Retinal pigment epithelial cell (primary cell): ENCODE measurements at regions not wholly inside any gene's neighbourhood (a gene's known extent, or its start where the extent isn't known, plus 50 kb on each side); places are given as distances from the start of the nearest gene placed in this dataset.

ENCODE experiments used
- DNase-seq: peaks from one replicate; pipeline ENCODE4 v3.0.0-alpha.2; 2010; ENCODE audit warnings: low read depth
- H3K4me3 ChIP-seq: 2 replicates; pipeline ENCODE4 v1.5.1; 2011; ENCODE audit warnings: mild to moderate bottlenecking, low read length, control low read depth, moderate library complexity
- TF ChIP-seq, protein P1 (sequence below): conservative IDR thresholded peaks from 2 replicates; pipeline ENCODE4 v1.5.1; 2011; ENCODE audit warnings: low read depth, low read length, control low read depth, inconsistent platforms

DNA sequence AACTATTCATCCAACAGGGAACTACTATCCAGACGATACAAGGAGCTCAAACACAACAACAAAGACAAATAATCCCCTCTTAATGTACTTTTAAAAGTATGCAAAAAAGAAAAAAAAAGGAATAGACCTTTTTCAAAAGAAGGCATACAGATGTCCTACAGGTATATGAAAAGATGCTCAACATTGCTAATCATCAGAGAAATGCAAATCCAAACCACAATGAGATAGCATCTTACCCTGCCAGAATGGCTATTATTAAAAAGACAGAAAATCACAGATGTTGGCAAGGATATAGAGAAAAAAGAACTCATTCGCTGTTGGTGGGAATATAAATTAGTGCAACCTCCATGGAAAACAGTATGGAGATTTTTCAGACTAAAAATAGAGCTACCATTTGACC lies 67.1 kb upstream of the ENPP6 start:
- TF ChIP-seq, protein P1, sequence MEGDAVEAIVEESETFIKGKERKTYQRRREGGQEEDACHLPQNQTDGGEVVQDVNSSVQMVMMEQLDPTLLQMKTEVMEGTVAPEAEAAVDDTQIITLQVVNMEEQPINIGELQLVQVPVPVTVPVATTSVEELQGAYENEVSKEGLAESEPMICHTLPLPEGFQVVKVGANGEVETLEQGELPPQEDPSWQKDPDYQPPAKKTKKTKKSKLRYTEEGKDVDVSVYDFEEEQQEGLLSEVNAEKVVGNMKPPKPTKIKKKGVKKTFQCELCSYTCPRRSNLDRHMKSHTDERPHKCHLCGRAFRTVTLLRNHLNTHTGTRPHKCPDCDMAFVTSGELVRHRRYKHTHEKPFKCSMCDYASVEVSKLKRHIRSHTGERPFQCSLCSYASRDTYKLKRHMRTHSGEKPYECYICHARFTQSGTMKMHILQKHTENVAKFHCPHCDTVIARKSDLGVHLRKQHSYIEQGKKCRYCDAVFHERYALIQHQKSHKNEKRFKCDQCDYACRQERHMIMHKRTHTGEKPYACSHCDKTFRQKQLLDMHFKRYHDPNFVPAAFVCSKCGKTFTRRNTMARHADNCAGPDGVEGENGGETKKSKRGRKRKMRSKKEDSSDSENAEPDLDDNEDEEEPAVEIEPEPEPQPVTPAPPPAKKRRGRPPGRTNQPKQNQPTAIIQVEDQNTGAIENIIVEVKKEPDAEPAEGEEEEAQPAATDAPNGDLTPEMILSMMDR = no peak
- no peak for DNase-seq
- no peak overlapping the region for H3K4me3 ChIP-seq

DNA sequence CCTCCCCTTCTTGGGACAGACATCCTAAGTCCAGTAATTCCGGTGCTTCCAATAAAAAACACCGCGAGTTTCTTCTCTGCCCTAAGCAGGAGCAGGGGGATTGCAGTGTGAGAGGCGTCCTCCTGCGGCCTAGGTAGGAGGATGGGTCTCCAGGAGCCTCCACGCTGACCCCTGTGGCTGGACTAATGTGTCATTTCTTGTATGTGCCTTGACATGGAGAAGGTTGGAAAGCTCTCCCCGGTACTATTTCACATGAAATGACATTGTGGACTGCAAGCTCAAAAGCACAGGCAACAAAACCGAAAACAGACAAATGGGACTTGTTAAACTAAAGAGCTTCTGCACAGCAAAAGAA lies 66.6 kb upstream of the ENPP6 start:
- TF ChIP-seq, protein P1 = no peak

DNA sequence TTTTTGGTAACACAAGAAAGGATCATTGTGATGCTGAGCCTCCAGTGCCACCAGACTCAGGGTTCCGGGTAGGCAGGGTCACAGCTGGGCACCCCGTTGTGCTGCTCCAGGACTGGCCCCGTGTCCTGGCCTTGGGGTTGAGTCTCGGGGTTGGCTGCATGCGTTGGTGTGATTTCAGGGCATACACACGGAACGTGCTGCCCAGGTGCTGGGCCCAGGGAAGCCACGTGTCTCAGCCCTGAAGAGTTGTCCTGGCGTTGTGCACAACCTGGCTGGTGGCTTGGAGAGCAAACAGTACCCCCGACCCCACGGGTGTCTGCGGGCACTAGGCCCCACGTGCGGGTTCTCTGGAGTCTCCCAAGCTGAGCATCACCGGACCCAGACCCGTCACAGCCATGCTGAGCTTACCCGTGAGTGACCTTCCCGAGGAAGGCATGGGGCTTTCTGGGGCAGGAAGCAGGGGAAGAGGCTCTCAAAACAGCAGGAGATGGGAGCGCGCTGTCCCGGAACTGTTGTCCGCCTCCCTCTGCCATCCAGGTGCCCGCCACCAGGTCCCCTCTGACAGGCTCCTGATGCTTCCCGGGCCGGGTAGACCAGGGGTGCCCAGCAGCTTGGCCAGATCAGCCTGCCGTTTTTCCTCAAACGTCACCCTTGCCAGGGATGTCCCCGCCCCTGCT lies 66.1 kb upstream of the ENPP6 start:
- no peak for DNase-seq

More for the DNA sequence above, 66.6 kb upstream of the ENPP6 start:
- no peak for DNase-seq
- H3K4me3 ChIP-seq = no peak overlapping the region

DNA sequence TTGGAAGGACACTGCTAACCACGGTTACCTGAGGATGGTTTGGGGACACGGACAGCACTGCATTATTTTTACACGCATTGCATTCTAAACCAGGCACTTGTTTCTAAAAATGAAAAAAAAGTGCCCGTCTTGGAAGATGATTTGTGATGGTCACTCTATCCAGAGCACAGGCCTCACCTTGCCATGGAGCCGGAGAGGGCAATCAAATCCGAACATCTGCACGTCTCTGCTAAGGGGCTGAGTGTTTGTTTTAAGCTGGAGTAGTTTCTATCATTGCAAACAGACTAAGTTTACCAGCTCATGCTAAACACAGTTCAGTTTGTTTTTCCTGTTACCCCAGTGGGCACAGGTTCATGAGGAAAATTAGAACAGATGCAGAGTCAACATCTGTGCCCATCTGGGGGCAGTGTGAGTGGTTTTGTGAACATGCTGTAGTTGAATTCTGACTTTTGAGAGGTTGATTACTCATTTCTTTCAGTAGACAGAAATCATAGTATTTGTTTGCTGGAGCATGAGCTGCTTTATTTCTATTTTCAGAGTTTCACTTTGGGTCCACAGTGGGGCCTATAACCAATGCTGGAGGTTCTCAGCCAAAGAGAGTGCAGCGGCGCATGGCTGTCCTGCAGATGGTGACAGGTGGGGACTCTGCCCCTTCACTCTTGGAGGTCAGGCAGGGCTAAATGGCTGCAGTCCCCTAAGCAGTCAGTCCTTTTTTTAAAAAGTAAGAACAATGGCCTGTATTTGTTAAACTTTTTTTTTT lies 65.4 kb upstream of the ENPP6 start:
- no peak for DNase-seq
- TF ChIP-seq, protein P1 = no peak
- H3K4me3 ChIP-seq = no peak overlapping the region

More for the DNA sequence above, 66.1 kb upstream of the ENPP6 start:
- TF ChIP-seq, protein P1 = no peak
- H3K4me3 ChIP-seq = no peak overlapping the region

DNA sequence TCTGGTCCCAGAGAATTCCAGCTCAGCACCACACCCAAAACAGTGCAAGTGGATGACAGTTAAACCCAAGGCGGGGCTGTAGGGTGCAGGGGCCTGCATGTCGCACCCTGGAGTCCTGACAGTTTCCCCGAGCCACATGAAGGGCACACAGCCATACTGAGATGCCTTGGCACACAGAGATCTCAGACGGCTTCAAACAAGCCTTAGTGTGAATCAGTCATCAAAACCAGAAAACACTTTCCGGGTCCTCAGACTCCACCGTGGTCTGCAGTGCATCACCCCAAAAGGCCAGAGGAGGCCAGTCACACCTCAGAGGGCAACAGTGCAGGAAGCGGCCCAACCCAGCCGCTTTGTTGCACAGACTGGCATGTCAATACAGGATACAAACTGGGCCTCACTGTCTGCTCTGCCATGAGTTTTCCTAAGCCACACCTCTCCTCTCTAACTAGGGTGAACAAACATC lies 64.6 kb upstream of the ENPP6 start:
- TF ChIP-seq, protein P1 = no peak
- no peak overlapping the region for H3K4me3 ChIP-seq
- DNase-seq = no peak

DNA sequence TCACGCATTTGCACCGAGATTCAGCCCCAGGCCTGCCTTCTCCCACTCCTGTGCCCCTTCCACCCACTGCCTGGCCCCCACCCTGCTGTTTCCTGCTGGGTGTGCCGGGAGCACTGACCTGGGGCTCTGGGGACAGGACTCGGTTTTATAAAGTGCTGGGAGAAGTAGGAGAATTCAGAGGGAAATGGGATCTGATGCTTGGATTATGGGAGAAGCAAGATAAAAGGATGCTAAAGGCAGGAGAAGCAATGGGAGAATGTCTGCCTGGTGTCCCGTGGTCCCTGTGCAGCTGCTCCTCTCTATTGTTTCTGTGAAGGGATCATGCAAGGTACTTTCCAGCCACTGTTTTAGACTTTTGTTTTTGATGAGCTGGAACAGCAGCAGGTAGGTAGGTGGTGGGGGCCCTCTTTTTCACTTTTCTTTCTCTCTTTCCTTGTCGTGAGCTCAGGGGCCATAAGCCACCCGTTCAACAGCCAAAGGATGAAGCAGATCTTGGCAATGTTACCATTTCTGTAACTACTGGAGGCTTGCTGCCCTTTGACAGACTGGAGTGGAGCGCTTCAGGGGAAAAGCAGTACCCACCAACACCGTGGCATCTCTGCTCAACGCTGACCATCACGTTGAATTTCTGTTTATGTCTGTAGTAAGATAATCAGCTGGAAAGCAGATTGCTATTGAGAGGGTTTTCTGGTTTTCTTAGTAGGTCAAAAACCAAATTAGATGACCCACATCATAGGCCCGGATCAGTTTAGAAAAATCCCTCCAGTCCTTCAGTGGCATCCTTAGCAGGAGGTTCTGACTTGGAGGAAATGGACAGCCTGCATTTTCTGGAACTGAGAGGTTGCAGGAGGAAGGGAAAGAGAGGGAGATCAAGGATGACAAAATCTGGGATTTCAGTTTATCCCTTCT lies 63.8 kb upstream of the ENPP6 start:
- TF ChIP-seq, protein P1 = no peak
- no peak overlapping the region for H3K4me3 ChIP-seq
- DNase-seq = no peak
